K562 (cell line): ENCODE measurements at regions not wholly inside any gene's neighbourhood (a gene's known extent, or its start where the extent isn't known, plus 50 kb on each side); places are given as distances from the start of the nearest gene placed in this dataset.

Experiments used
- CAMTA2 ChIP-seq: fragments of 250-450 bp; sonication (Bioruptor Pico); conservative IDR thresholded peaks from 2 replicates; pipeline ENCODE4 v1.5.1; 2022
- EP300 ChIP-seq: IDR thresholded peaks from 2 replicates; pipeline ENCODE4 v1.6.1; 2012; ENCODE audit warnings: low read length, improper control_type of control experiment
- ESRRA ChIP-seq: fragments of 450-650 bp; IDR thresholded peaks from 2 replicates; pipeline ENCODE4 v1.6.1; 2014; ENCODE audit warnings: low read depth, mild to moderate bottlenecking, moderate library complexity, borderline replicate concordance
- GABPB1 ChIP-seq: sonication (generic); formaldehyde crosslinking; IDR thresholded peaks from 2 replicates; pipeline ENCODE4 v1.8.0; 2022; ENCODE audit warnings: mild to moderate bottlenecking, missing genetic modification reagents
- GMEB1 ChIP-seq: fragments of 250-450 bp; sonication (Bioruptor Pico); IDR thresholded peaks from 2 replicates; pipeline ENCODE4 v1.4.0; 2020; ENCODE audit warnings: mild to moderate bottlenecking
- HDAC2 ChIP-seq: fragments of 450-650 bp; IDR thresholded peaks from 2 replicates; pipeline ENCODE4 v1.6.1; 2016; ENCODE audit warnings: mild to moderate bottlenecking
- HNRNPL ChIP-seq: fragments of 200-400 bp; formaldehyde crosslinking; IDR thresholded peaks from 2 replicates; pipeline ENCODE4 v1.6.1; 2017; ENCODE audit warnings: low read depth, mild to moderate bottlenecking, low read length
- KDM2B ChIP-seq: fragments of 250-450 bp; sonication (Bioruptor Pico); IDR thresholded peaks from 2 replicates; pipeline ENCODE4 v1.8.0; 2021; ENCODE audit warnings: mild to moderate bottlenecking, moderate library complexity
- OTX1 ChIP-seq: fragments of 450-650 bp; formaldehyde crosslinking; IDR thresholded peaks from 2 replicates; pipeline ENCODE4 v1.4.0; 2022; ENCODE audit warnings: mild to moderate bottlenecking
- PKNOX1 ChIP-seq: fragments of 450-650 bp; IDR thresholded peaks from 2 replicates; pipeline ENCODE4 v1.6.1; 2016
- RB1 ChIP-seq: fragments of 450-650 bp; IDR thresholded peaks from 2 replicates; pipeline ENCODE4 v1.6.1; 2017; ENCODE audit warnings: low read depth, mild to moderate bottlenecking
- SIN3B ChIP-seq: fragments of 450-650 bp; IDR thresholded peaks from 2 replicates; pipeline ENCODE4 v1.6.1; 2017; ENCODE audit warnings: low read depth, mild to moderate bottlenecking, moderate library complexity
- SOX6 ChIP-seq: fragments of 450-650 bp; IDR thresholded peaks from 2 replicates; pipeline ENCODE4 v1.6.1; 2014; ENCODE audit warnings: mild to moderate bottlenecking
- SRSF1 ChIP-seq: fragments of 200-400 bp; formaldehyde crosslinking; IDR thresholded peaks from 2 replicates; pipeline ENCODE4 v1.6.1; 2017; ENCODE audit warnings: mild to moderate bottlenecking, low read depth, low read length, moderate library complexity
- ZBTB8A ChIP-seq: fragments of 450-650 bp; IDR thresholded peaks from 2 replicates; pipeline ENCODE4 v1.6.1; 2018; ENCODE audit warnings: mild to moderate bottlenecking, moderate library complexity; ENCODE audit not compliant: partially characterized antibody
- ZFX ChIP-seq: sonication (generic); formaldehyde crosslinking; IDR thresholded peaks from 2 replicates; pipeline ENCODE4 v1.8.0; 2022; ENCODE audit warnings: mild to moderate bottlenecking, missing genetic modification reagents, moderate library complexity
- ZNF175 ChIP-seq: fragments of 200-800 bp; sonication (Bioruptor generic); IDR thresholded peaks from 2 replicates; pipeline ENCODE4 v1.6.1; 2016; ENCODE audit warnings: low read depth, mild to moderate bottlenecking, missing genetic modification characterization, missing compliant biosample characterization
- ZNF445 ChIP-seq: fragments of 250-450 bp; sonication (Bioruptor Pico); IDR thresholded peaks from 2 replicates; pipeline ENCODE4 v1.4.0; 2020; ENCODE audit warnings: low read depth, mild to moderate bottlenecking, moderate library complexity
- ZSCAN29 ChIP-seq: fragments of 450-650 bp; IDR thresholded peaks from 2 replicates; pipeline ENCODE4 v1.6.1; 2017
- TF ChIP-seq, protein P1 (sequence below): sonication (generic); formaldehyde crosslinking; IDR thresholded peaks from 2 replicates; pipeline ENCODE4 v1.8.1; 2022; ENCODE audit warnings: missing genetic modification reagents
- TF ChIP-seq, protein P2 (sequence below): IDR thresholded peaks from 2 replicates; pipeline ENCODE4 v1.6.1; 2011; ENCODE audit not compliant: insufficient read length; ENCODE audit errors: extremely low read depth
- TF ChIP-seq, protein P3 (sequence below): fragments of 450-650 bp; IDR thresholded peaks from 2 replicates; pipeline ENCODE4 v1.6.1; 2014; ENCODE audit warnings: low read depth, mild to moderate bottlenecking, moderate library complexity, borderline replicate concordance
- TF ChIP-seq, protein P4 (sequence below): fragments of 250-450 bp; sonication (Bioruptor Pico); IDR thresholded peaks from 2 replicates; pipeline ENCODE4 v1.8.0; 2022; ENCODE audit warnings: inconsistent platforms

- TF ChIP-seq GMEB1 (CRISPR knock-in tag) (peak; percentile 58), CAMTA2 (CRISPR knock-in tag) (no peak), ZBTB8A (peak; percentile 40), ZFX (no peak), EP300 (no peak), RB1 (no peak), HNRNPL (no peak), ZSCAN29 (no peak), ZNF175 (CRISPR knock-in tag) (no peak), SIN3B (no peak; the same call in 1 of the 2 replicates), SOX6 (no peak), KDM2B (CRISPR knock-in tag) (no peak), ESRRA (no peak), ZNF445 (CRISPR knock-in tag) (peak; percentile 82), OTX1 (CRISPR knock-in tag) (no peak; the same call in 1 of the 2 replicates), PKNOX1 (no peak), GABPB1 (CRISPR knock-in tag) (no peak; the same call in 1 of the 2 replicates), HDAC2 (no peak), SRSF1 (no peak)
- TF ChIP-seq, protein P1, sequence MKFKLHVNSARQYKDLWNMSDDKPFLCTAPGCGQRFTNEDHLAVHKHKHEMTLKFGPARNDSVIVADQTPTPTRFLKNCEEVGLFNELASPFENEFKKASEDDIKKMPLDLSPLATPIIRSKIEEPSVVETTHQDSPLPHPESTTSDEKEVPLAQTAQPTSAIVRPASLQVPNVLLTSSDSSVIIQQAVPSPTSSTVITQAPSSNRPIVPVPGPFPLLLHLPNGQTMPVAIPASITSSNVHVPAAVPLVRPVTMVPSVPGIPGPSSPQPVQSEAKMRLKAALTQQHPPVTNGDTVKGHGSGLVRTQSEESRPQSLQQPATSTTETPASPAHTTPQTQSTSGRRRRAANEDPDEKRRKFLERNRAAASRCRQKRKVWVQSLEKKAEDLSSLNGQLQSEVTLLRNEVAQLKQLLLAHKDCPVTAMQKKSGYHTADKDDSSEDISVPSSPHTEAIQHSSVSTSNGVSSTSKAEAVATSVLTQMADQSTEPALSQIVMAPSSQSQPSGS (CRISPR knock-in tag): no peak
- TF ChIP-seq, protein P2, sequence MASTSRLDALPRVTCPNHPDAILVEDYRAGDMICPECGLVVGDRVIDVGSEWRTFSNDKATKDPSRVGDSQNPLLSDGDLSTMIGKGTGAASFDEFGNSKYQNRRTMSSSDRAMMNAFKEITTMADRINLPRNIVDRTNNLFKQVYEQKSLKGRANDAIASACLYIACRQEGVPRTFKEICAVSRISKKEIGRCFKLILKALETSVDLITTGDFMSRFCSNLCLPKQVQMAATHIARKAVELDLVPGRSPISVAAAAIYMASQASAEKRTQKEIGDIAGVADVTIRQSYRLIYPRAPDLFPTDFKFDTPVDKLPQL: no peak
- TF ChIP-seq, protein P3, sequence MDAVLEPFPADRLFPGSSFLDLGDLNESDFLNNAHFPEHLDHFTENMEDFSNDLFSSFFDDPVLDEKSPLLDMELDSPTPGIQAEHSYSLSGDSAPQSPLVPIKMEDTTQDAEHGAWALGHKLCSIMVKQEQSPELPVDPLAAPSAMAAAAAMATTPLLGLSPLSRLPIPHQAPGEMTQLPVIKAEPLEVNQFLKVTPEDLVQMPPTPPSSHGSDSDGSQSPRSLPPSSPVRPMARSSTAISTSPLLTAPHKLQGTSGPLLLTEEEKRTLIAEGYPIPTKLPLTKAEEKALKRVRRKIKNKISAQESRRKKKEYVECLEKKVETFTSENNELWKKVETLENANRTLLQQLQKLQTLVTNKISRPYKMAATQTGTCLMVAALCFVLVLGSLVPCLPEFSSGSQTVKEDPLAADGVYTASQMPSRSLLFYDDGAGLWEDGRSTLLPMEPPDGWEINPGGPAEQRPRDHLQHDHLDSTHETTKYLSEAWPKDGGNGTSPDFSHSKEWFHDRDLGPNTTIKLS: no peak
- TF ChIP-seq, protein P4, sequence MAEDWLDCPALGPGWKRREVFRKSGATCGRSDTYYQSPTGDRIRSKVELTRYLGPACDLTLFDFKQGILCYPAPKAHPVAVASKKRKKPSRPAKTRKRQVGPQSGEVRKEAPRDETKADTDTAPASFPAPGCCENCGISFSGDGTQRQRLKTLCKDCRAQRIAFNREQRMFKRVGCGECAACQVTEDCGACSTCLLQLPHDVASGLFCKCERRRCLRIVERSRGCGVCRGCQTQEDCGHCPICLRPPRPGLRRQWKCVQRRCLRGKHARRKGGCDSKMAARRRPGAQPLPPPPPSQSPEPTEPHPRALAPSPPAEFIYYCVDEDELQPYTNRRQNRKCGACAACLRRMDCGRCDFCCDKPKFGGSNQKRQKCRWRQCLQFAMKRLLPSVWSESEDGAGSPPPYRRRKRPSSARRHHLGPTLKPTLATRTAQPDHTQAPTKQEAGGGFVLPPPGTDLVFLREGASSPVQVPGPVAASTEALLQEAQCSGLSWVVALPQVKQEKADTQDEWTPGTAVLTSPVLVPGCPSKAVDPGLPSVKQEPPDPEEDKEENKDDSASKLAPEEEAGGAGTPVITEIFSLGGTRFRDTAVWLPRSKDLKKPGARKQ (CRISPR knock-in tag): no peak
These were observed 90.8 kb upstream of the PIK3CG start (continued) for GRCh38 chr7:106774213-106774767.
